T-helper 2 cell (primary cell): ENCODE measurements at regions not wholly inside any gene's neighbourhood (a gene's known extent, or its start where the extent isn't known, plus 50 kb on each side); places are given as distances from the start of the nearest gene placed in this dataset.
"Not testable (repeated sequence)": the region's sequence is repeated elsewhere in the genome, so short reads cannot be mapped to it uniquely, and the experiment has no call there.

Experiments
- DNase-seq, 5 experiments: peaks; one replicate each; pipeline versions ENCODE4 v3.0.0 to v3.0.0-alpha.2; 2012 to 2022

GRCh38 chr13:22866221-22866620 lies 314.6 kb upstream of the SGCG start:
- no peak for DNase-seq

GRCh38 chr13:22871231-22871630 lies 309.5 kb upstream of the SGCG start:
- no peak for DNase-seq

GRCh38 chr13:22874839-22875238 lies 305.9 kb upstream of the SGCG start:
- no peak for DNase-seq

GRCh38 chr13:22877421-22877820 lies 303.4 kb upstream of the SGCG start:
- no peak for DNase-seq

GRCh38 chr13:22880741-22881720 lies 299.7 kb upstream of the SGCG start:
- DNase-seq, result no peak

GRCh38 chr13:22881721-22882608 lies 298.8 kb upstream of the SGCG start:
- not testable (repeated sequence) for DNase-seq

GRCh38 chr13:22883262-22883840 lies 297.4 kb upstream of the SGCG start:
- DNase-seq, result no peak

- no peak for DNase-seq
Observed at GRCh38 chr13:22883956-22884355, 296.8 kb upstream of the SGCG start.

GRCh38 chr13:22886061-22886460 lies 294.7 kb upstream of the SGCG start:
- not testable (repeated sequence) for DNase-seq

GRCh38 chr13:22889376-22889775 lies 291.4 kb upstream of the SGCG start:
- DNase-seq, result not testable (repeated sequence)

GRCh38 chr13:22893204-22893603 lies 287.6 kb upstream of the SGCG start:
- no peak for DNase-seq

GRCh38 chr13:22893777-22894176 lies 287.0 kb upstream of the SGCG start:
- no peak for DNase-seq

GRCh38 chr13:22897571-22898314 lies 283.0 kb upstream of the SGCG start:
- DNase-seq, result no peak

- DNase-seq, result not testable (repeated sequence)
Observed at GRCh38 chr13:22900416-22900951, 280.3 kb upstream of the SGCG start.

GRCh38 chr13:22903301-22903700 lies 277.5 kb upstream of the SGCG start:
- DNase-seq, result no peak

- no peak for DNase-seq
Observed at GRCh38 chr13:22903925-22904324, 276.9 kb upstream of the SGCG start.

GRCh38 chr13:22915442-22916082 lies 265.2 kb upstream of the SGCG start:
- DNase-seq, result no peak

GRCh38 chr13:22916276-22916675 lies 264.5 kb upstream of the SGCG start:
- DNase-seq, result not testable (repeated sequence)

GRCh38 chr13:22925881-22926747 lies 254.7 kb upstream of the SGCG start:
- no peak for DNase-seq

GRCh38 chr13:22926748-22927400 lies 253.9 kb upstream of the SGCG start:
- no peak for DNase-seq
